Glutamatergic neuron (in vitro differentiated cells): ENCODE measurements at regions not wholly inside any gene's neighbourhood (a gene's known extent, or its start where the extent isn't known, plus 50 kb on each side); places are given as distances from the start of the nearest gene placed in this dataset.

Source experiments
- DNase-seq: peaks from one replicate; pipeline ENCODE4 v3.0.0; 2022
- H3K27ac Mint-ChIP-seq: one replicate; pipeline ENCODE4 v1.8.0; 2020; ENCODE audit warnings: mild to moderate bottlenecking, mixed read lengths, inconsistent platforms; ENCODE audit not compliant: unreplicated experiment
- H3K27me3 Mint-ChIP-seq: one replicate; pipeline ENCODE4 v1.8.0; 2020; ENCODE audit warnings: mild to moderate bottlenecking, moderate library complexity, mixed read lengths, inconsistent platforms; ENCODE audit not compliant: unreplicated experiment
- H3K36me3 Mint-ChIP-seq: one replicate; pipeline ENCODE4 v1.8.0; 2020; ENCODE audit warnings: mild to moderate bottlenecking, mixed read lengths, inconsistent platforms; ENCODE audit not compliant: unreplicated experiment
- H3K4me1 Mint-ChIP-seq: one replicate; pipeline ENCODE4 v1.8.0; 2020; ENCODE audit warnings: mild to moderate bottlenecking, low read depth, mixed read lengths, inconsistent platforms; ENCODE audit not compliant: unreplicated experiment
- H3K4me3 Mint-ChIP-seq: one replicate; pipeline ENCODE4 v1.8.0; 2020; ENCODE audit warnings: mild to moderate bottlenecking, mixed read lengths, inconsistent platforms; ENCODE audit not compliant: unreplicated experiment
- H3K9me3 Mint-ChIP-seq: one replicate; pipeline ENCODE4 v1.8.0; 2020; ENCODE audit warnings: mild to moderate bottlenecking, moderate library complexity, mixed read lengths, inconsistent platforms; ENCODE audit not compliant: unreplicated experiment
- TF ChIP-seq, protein P1 (sequence below): fragments of 200-600 bp; sonication (generic); IDR thresholded peaks from one replicate; pipeline ENCODE4 v1.5.0; 2021; ENCODE audit not compliant: partially characterized antibody, unreplicated experiment

GRCh38 chr5:124655251-124655917 lies 91.1 kb downstream of the ZNF608 start:
- DNase-seq: no peak
- H3K27ac Mint-ChIP-seq: no peak overlapping the region
- TF ChIP-seq, protein P1, sequence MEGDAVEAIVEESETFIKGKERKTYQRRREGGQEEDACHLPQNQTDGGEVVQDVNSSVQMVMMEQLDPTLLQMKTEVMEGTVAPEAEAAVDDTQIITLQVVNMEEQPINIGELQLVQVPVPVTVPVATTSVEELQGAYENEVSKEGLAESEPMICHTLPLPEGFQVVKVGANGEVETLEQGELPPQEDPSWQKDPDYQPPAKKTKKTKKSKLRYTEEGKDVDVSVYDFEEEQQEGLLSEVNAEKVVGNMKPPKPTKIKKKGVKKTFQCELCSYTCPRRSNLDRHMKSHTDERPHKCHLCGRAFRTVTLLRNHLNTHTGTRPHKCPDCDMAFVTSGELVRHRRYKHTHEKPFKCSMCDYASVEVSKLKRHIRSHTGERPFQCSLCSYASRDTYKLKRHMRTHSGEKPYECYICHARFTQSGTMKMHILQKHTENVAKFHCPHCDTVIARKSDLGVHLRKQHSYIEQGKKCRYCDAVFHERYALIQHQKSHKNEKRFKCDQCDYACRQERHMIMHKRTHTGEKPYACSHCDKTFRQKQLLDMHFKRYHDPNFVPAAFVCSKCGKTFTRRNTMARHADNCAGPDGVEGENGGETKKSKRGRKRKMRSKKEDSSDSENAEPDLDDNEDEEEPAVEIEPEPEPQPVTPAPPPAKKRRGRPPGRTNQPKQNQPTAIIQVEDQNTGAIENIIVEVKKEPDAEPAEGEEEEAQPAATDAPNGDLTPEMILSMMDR: no peak
- peaks cover 7% of the 10 kb centered on the region for H3K27me3 Mint-ChIP-seq
- H3K36me3 Mint-ChIP-seq: no peaks in the 10 kb centered on the region
- peaks cover 9% of the 10 kb centered on the region for H3K9me3 Mint-ChIP-seq
- no peak overlapping the region for H3K4me3 Mint-ChIP-seq
- peaks cover 43% of the 10 kb centered on the region for H3K4me1 Mint-ChIP-seq

DNA sequence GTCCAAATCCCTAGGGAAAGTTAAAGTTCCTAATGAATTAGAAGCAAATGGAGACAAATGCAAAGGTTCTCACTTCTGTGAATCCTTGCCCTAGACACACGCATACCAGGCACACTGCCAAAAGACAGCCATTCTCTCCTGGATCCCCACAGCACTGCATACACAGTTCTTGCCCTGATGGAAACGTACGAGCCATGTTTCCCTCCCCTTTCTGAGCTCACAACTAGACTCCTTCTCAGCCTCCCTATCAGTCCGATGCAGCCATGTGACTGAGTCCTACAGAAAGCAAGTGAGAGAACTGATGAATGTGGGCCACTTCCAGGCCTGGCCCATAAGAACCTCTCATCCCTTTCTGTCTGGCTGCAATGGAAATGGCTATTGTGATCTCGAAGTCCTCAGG lies 92.0 kb downstream of the ZNF608 start:
- no peak for DNase-seq
- peaks cover 44% of the 10 kb centered on the region for H3K4me1 Mint-ChIP-seq
- peaks cover 9% of the 10 kb centered on the region for H3K9me3 Mint-ChIP-seq
- TF ChIP-seq, protein P1: no peak
- no peaks in the 10 kb centered on the region for H3K36me3 Mint-ChIP-seq
- H3K27ac Mint-ChIP-seq: no peak overlapping the region
- peaks cover 7% of the 10 kb centered on the region for H3K27me3 Mint-ChIP-seq
- no peak overlapping the region for H3K4me3 Mint-ChIP-seq

DNA sequence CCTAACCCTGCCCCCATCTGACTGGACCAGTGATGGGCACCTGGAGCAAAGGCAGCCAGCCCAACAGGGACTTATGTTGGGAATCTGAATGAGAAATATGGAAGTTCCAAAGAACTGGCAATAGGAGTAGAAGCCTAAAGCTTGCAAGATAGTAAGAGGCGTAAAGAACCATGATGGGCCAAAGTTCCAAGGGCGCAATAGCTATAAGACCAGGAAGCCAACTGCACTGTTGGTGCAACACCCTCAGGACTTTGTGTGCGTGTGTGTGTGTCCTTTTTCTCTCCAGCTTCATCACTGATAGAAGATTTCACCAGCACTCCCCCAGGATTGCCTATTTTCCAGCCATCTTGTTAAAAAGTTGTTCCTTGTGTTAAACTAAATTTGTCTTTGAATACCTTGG lies 92.8 kb downstream of the ZNF608 start:
- Mint-ChIP-seq H3K9me3 (peaks cover 9% of the 10 kb centered on the region), H3K36me3 (no peaks in the 10 kb centered on the region), H3K27ac (no peak overlapping the region), H3K27me3 (peaks cover 7% of the 10 kb centered on the region), H3K4me1 (peaks cover 44% of the 10 kb centered on the region), H3K4me3 (peak overlapping the region; percentile 3)
- DNase-seq: no peak
- TF ChIP-seq, protein P1: no peak

- peaks cover 9% of the 10 kb centered on the region for H3K9me3 Mint-ChIP-seq
- H3K27me3 Mint-ChIP-seq: peaks cover 3% of the 10 kb centered on the region
- TF ChIP-seq, protein P1: no peak
- no peak overlapping the region for H3K4me3 Mint-ChIP-seq
- peaks cover 45% of the 10 kb centered on the region for H3K4me1 Mint-ChIP-seq
- H3K27ac Mint-ChIP-seq: no peak overlapping the region
- peaks cover 5% of the 10 kb centered on the region for H3K36me3 Mint-ChIP-seq
- no peak for DNase-seq
Observed at GRCh38 chr5:124652892-124653441, 93.5 kb downstream of the ZNF608 start.

DNA sequence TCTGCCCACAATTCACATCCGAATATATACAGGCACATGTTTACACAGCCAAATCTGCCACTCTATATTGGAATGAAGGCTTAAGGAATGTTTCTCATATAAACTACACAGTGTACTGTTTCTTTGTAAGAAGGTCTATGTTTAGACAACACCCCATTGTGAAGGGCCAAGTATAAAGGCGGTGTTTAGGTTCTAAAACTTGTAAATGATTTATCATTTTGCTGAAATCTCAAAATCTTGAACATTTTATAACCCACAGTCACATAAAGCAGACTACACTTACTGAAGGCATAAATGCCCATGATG lies 94.0 kb downstream of the ZNF608 start:
- H3K36me3 Mint-ChIP-seq: peaks cover 5% of the 10 kb centered on the region
- peaks cover 44% of the 10 kb centered on the region for H3K4me1 Mint-ChIP-seq
- peak overlapping the region; percentile 75 for H3K4me3 Mint-ChIP-seq
- DNase-seq: no peak
- no peak overlapping the region for H3K27ac Mint-ChIP-seq
- TF ChIP-seq, protein P1: no peak
- peaks cover 13% of the 10 kb centered on the region for H3K9me3 Mint-ChIP-seq
- peaks cover 2% of the 10 kb centered on the region for H3K27me3 Mint-ChIP-seq
